ENCODE measurements at regions not wholly inside any gene's neighbourhood (a gene's known extent, or its start where the extent isn't known, plus 50 kb on each side); places are given as distances from the start of the nearest gene placed in this dataset.

DNA sequence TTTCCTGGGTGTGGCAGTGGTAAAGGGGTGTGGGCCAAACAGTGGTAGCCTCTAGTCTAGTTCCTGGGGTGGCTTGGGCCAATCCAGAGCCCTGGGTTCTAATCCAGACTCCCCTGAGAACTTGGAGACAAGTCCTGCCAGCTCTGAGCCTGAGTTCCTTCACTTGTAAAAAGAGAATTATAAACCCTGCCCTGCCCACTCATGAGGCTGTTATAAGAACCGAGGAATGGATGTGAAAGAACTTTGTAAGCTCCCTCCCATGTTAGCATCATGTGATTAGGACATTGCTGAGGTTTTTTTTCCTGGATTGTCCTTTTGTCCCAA lies 131.0 kb downstream of the RRAGC start:
- TF ChIP-seq POLR2A (IDR thresholded peaks at IDR 0.05; ENCODE audit: low read depth, low read length) (no peak), MYC (IDR thresholded peaks at IDR 0.05; ENCODE audit: low read depth, low read length) (no peak), EZH2 (IDR thresholded peaks at IDR 0.05; ENCODE audit: borderline replicate concordance, low read depth, low read length, severe bottlenecking) (no peak), JUN (IDR thresholded peaks at IDR 0.05; ENCODE audit: borderline replicate concordance, insufficient read depth, insufficient read length, low read depth) (no peak), POLR2AphosphoS5 (IDR thresholded peaks at IDR 0.05; ENCODE audit: insufficient read depth, low read depth, low read length) (no peak), GATA2 (IDR thresholded peaks at IDR 0.05; ENCODE audit: insufficient read depth, insufficient read length, low read depth, low read length) (no peak)
- TF ChIP-seq, protein P1, sequence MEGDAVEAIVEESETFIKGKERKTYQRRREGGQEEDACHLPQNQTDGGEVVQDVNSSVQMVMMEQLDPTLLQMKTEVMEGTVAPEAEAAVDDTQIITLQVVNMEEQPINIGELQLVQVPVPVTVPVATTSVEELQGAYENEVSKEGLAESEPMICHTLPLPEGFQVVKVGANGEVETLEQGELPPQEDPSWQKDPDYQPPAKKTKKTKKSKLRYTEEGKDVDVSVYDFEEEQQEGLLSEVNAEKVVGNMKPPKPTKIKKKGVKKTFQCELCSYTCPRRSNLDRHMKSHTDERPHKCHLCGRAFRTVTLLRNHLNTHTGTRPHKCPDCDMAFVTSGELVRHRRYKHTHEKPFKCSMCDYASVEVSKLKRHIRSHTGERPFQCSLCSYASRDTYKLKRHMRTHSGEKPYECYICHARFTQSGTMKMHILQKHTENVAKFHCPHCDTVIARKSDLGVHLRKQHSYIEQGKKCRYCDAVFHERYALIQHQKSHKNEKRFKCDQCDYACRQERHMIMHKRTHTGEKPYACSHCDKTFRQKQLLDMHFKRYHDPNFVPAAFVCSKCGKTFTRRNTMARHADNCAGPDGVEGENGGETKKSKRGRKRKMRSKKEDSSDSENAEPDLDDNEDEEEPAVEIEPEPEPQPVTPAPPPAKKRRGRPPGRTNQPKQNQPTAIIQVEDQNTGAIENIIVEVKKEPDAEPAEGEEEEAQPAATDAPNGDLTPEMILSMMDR (IDR thresholded peaks at IDR 0.05; ENCODE audit: extremely low read depth in 1 of 2, insufficient read depth in 1 of 2, low read depth in 1 of 2, low read length in 2 of 2): no peak
